Panc1 (cell line): ENCODE measurements at regions not wholly inside any gene's neighbourhood (a gene's known extent, or its start where the extent isn't known, plus 50 kb on each side); places are given as distances from the start of the nearest gene placed in this dataset.

Experiments used
- ATAC-seq: fragments of 200-7000 bp; cut with Tn5 transposase; 2 replicates; pipeline ENCODE4 v1.9.1; 2020; ENCODE audit warnings: mild to moderate bottlenecking, moderate library complexity
- BruUV-seq: library from RNA; stranded (reverse); fragments of 400-500 nt; replicated peaks from 2 replicates; lab custom pipeline; 2021; lab: Mats Ljungman, UMichigan
- CTCF ChIA-PET: fragments of 300-600 bp; sonication (Branson Sonifier 250); formaldehyde crosslinking; loops from one replicate; lab custom pipeline; 2022; ENCODE audit warnings: antibody characterized with exemption; lab: Charles Lee
- POLR2A ChIA-PET: fragments of 300-600 bp; sonication (Branson Sonifier 250); formaldehyde crosslinking; loops from one replicate; lab custom pipeline; 2022; ENCODE audit warnings: antibody characterized with exemption; lab: Charles Lee
- DNase-seq: peaks from one replicate; pipeline ENCODE4 v3.0.0-alpha.2; 2010; ENCODE audit warnings: low read depth, low spot score
- H3K27ac ChIP-seq: 2 replicates; pipeline ENCODE4 v1.5.1; 2011; ENCODE audit warnings: mild to moderate bottlenecking, low read length, inconsistent platforms
- H3K27me3 ChIP-seq: fragments of 200-500 bp; sonication (Bioruptor generic); 2 replicates; pipeline ENCODE4 v1.6.0; 2014; ENCODE audit warnings: low read length, inconsistent platforms; ENCODE audit not compliant: control insufficient read depth, insufficient read depth
- H3K36me3 ChIP-seq: fragments of 200-500 bp; sonication (Bioruptor generic); 2 replicates; pipeline ENCODE4 v1.5.1; 2014; ENCODE audit warnings: inconsistent platforms, mild to moderate bottlenecking, low read length, moderate library complexity; ENCODE audit not compliant: control insufficient read depth, insufficient read depth
- H3K4me1 ChIP-seq: 2 replicates; pipeline ENCODE4 v1.5.1; 2011; ENCODE audit warnings: inconsistent platforms, mild to moderate bottlenecking, low read length, moderate library complexity; ENCODE audit not compliant: control insufficient read depth, insufficient read depth
- H3K4me3 ChIP-seq, 2 experiments: 2 replicates each; pipeline ENCODE4 v1.5.1; 2011 to 2012; ENCODE audit warnings: low read depth in 2 of 2, low read length in 2 of 2, mild to moderate bottlenecking in 2 of 2, inconsistent platforms in 1 of 2, moderate library complexity in 1 of 2
- H3K9me3 ChIP-seq: fragments of 200-500 bp; sonication (Bioruptor generic); 2 replicates; pipeline ENCODE4 v1.5.1; 2014; ENCODE audit warnings: low read depth, mild to moderate bottlenecking, inconsistent platforms, low read length, moderate library complexity; ENCODE audit not compliant: control insufficient read depth, insufficient read depth
- POLR2AphosphoS5 ChIP-seq: IDR thresholded peaks from 2 replicates; pipeline ENCODE4 v1.6.1; 2012; ENCODE audit warnings: mild to moderate bottlenecking, low read depth, low read length, moderate library complexity
- SIN3A ChIP-seq: IDR thresholded peaks from 2 replicates; pipeline ENCODE4 v1.6.1; 2012; ENCODE audit warnings: low read depth, mild to moderate bottlenecking, low read length, moderate library complexity, borderline replicate concordance; ENCODE audit not compliant: insufficient read depth
- TCF7L2 ChIP-seq: IDR thresholded peaks from 2 replicates; pipeline ENCODE4 v1.6.1; 2011; ENCODE audit warnings: mild to moderate bottlenecking, low read depth, low read length, inconsistent platforms
- in situ Hi-C: cut with HindIII; loops from 2 replicates; pipeline ENCODE4 v1.10.0; 2016; ENCODE audit warnings: low sequenced_read_pairs, low pct_unique_long_range_greater_than_20kb
- intact Hi-C: fragments of 100-400 bp; cut with micrococcal nuclease; formaldehyde crosslinking; loops from one replicate; pipeline ENCODE4 v1.10.0; 2022; ENCODE audit not compliant: unreplicated experiment
- TF ChIP-seq, protein P1 (sequence below): fragments of 450-650 bp; IDR thresholded peaks from 2 replicates; pipeline ENCODE4 v1.5.1; 2017; ENCODE audit warnings: mild to moderate bottlenecking
- TF ChIP-seq, protein P2 (sequence below), 2 experiments: IDR thresholded peaks; 2 replicates each; pipeline ENCODE4 v1.6.1; 2011 to 2012; ENCODE audit warnings: low read depth in 2 of 2, control low read depth in 1 of 2, low read length in 1 of 2, mild to moderate bottlenecking in 1 of 2, moderate library complexity in 1 of 2; ENCODE audit not compliant: insufficient read depth in 1 of 2

DNA sequence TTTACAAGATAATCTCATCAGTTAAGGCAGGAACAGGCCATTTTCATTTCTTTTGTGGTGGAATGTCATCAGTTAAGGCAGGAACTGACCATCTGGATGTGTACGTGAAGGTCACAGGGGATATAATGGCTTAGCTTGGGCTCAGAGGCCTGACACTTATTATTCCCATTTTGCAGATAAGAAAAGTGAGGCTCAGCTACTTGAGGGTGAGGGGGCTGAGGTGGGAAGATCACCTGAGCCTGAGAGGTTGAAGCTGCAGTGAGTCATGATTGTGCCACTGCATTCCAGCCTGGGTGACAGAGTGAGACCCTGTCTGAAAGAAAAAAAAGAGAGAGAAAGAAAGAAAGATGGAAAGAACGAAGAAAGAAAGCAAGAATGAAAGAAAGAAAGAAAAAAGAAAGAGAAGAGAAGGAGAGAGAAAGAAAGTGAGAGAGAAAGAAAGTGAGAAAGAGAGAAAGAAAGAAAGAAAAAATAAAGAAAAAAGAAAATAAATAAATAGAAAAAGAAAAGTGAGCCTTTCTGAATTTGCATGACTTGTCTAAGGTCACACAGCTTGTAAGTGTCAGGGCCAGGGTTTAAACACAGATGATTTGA is 142.0 kb downstream of the TMEM30B start:
- DNase-seq (no peak), ATAC-seq (no peak)
- ChIA-PET POLR2A (no interaction called here), CTCF (no interaction called here)
- no peaks in the 10 kb centered on the region for H3K27me3 ChIP-seq
- H3K36me3 ChIP-seq: no peaks in the 10 kb centered on the region
- intact Hi-C loops: no loop called here
- H3K4me1 ChIP-seq: no peaks in the 10 kb centered on the region
- no peak overlapping the region for H3K27ac ChIP-seq
- in situ Hi-C loops: no loop called here
- H3K4me3 ChIP-seq: no peak overlapping the region
- TF ChIP-seq TCF7L2 (no peak), SIN3A (no peak), POLR2AphosphoS5 (no peak)
- TF ChIP-seq, protein P1, sequence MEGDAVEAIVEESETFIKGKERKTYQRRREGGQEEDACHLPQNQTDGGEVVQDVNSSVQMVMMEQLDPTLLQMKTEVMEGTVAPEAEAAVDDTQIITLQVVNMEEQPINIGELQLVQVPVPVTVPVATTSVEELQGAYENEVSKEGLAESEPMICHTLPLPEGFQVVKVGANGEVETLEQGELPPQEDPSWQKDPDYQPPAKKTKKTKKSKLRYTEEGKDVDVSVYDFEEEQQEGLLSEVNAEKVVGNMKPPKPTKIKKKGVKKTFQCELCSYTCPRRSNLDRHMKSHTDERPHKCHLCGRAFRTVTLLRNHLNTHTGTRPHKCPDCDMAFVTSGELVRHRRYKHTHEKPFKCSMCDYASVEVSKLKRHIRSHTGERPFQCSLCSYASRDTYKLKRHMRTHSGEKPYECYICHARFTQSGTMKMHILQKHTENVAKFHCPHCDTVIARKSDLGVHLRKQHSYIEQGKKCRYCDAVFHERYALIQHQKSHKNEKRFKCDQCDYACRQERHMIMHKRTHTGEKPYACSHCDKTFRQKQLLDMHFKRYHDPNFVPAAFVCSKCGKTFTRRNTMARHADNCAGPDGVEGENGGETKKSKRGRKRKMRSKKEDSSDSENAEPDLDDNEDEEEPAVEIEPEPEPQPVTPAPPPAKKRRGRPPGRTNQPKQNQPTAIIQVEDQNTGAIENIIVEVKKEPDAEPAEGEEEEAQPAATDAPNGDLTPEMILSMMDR: no peak
- TF ChIP-seq, protein P2, sequence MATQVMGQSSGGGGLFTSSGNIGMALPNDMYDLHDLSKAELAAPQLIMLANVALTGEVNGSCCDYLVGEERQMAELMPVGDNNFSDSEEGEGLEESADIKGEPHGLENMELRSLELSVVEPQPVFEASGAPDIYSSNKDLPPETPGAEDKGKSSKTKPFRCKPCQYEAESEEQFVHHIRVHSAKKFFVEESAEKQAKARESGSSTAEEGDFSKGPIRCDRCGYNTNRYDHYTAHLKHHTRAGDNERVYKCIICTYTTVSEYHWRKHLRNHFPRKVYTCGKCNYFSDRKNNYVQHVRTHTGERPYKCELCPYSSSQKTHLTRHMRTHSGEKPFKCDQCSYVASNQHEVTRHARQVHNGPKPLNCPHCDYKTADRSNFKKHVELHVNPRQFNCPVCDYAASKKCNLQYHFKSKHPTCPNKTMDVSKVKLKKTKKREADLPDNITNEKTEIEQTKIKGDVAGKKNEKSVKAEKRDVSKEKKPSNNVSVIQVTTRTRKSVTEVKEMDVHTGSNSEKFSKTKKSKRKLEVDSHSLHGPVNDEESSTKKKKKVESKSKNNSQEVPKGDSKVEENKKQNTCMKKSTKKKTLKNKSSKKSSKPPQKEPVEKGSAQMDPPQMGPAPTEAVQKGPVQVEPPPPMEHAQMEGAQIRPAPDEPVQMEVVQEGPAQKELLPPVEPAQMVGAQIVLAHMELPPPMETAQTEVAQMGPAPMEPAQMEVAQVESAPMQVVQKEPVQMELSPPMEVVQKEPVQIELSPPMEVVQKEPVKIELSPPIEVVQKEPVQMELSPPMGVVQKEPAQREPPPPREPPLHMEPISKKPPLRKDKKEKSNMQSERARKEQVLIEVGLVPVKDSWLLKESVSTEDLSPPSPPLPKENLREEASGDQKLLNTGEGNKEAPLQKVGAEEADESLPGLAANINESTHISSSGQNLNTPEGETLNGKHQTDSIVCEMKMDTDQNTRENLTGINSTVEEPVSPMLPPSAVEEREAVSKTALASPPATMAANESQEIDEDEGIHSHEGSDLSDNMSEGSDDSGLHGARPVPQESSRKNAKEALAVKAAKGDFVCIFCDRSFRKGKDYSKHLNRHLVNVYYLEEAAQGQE (IDR thresholded peaks at IDR 0.05; ENCODE audit: insufficient read depth in 1 of 2, low read depth in 2 of 2, low read length in 1 of 2): no peak
- no TSS peak for BruUV-seq
- no peaks in the 10 kb centered on the region for H3K9me3 ChIP-seq

DNA sequence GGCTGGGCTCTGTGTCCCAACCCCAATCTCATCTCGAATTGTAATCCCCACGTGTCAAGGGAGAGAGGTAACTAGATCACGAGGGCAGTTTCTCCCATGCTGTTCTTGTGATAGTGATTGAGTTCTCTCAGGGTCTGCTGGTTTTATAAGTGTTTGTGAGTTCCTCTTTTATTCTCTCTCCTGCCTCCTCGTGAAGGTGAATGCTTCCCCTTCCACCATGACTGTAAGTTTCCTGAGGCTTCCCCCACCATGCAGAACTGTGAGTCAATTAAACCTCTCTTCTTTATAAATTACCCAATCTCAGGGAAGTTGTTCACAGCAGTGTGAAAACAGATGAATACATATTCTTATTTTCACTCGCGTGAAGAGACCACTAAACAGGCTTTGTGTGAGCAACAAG is 148.2 kb downstream of the TMEM30B start:
- no peak for ATAC-seq
- no TSS peak for BruUV-seq
- no peaks in the 10 kb centered on the region for H3K27me3 ChIP-seq
- H3K9me3 ChIP-seq: no peaks in the 10 kb centered on the region
- DNase-seq: no peak
- H3K27ac ChIP-seq: no peak overlapping the region
- no peaks in the 10 kb centered on the region for H3K4me1 ChIP-seq
- H3K36me3 ChIP-seq: no peaks in the 10 kb centered on the region
- no peak for TF ChIP-seq POLR2AphosphoS5
- TF ChIP-seq, protein P1: no peak
- no peak for TF ChIP-seq TCF7L2
- TF ChIP-seq, protein P2 (IDR thresholded peaks at IDR 0.05; ENCODE audit: insufficient read depth in 1 of 2, low read depth in 2 of 2, low read length in 1 of 2): no peak
- TF ChIP-seq SIN3A: no peak
- intact Hi-C loops (no loop called here), in situ Hi-C loops (no loop called here)
- CTCF ChIA-PET: no interaction called here
- no peak overlapping the region for H3K4me3 ChIP-seq
- POLR2A ChIA-PET: no interaction called here
